ENCODE measurements at regions not wholly inside any gene's neighbourhood (a gene's known extent, or its start where the extent isn't known, plus 50 kb on each side); places are given as distances from the start of the nearest gene placed in this dataset.
"Not testable (repeated sequence)": the region's sequence is repeated elsewhere in the genome, so short reads cannot be mapped to it uniquely, and the experiment has no call there.

DNA sequence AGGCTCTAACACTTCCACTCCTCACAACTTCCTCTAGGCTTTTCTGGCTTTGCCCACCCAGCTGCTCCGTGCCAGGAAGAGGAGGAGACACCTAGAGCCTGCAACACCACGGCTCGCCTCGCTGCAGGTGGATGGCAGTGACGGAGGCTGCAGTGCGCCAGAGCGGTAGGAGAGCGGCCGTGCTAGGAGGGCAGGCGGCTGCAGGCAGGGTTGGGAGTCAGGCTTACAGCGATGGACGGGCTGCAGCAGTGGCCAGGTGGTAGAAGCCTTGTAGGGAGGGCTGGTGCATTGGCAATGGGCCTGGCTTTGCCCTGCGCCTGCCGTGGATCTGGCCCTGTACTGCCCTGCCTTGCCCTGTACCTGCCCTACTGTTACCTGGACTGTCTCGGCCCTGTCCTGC, 4896.0 kb upstream of the OR11H1 start:
- not testable (repeated sequence) for TF ChIP-seq ESRRG (CRISPR knock-in tag; IDR thresholded peaks at IDR 0.05); OSR1 (CRISPR knock-in tag; IDR thresholded peaks at IDR 0.05); ZNF70 (CRISPR knock-in tag; IDR thresholded peaks at IDR 0.05); ZC3H10 (CRISPR knock-in tag; IDR thresholded peaks at IDR 0.05); ZFP3 (CRISPR knock-in tag; IDR thresholded peaks at IDR 0.05); PPARA (CRISPR knock-in tag; IDR thresholded peaks at IDR 0.05; ENCODE audit: borderline replicate concordance); ARNTL (CRISPR knock-in tag; IDR thresholded peaks at IDR 0.05; ENCODE audit: borderline replicate concordance, low read depth); RARB (CRISPR knock-in tag; IDR thresholded peaks at IDR 0.05); ZFP30 (CRISPR knock-in tag; IDR thresholded peaks at IDR 0.05)
- TF ChIP-seq, protein P1, sequence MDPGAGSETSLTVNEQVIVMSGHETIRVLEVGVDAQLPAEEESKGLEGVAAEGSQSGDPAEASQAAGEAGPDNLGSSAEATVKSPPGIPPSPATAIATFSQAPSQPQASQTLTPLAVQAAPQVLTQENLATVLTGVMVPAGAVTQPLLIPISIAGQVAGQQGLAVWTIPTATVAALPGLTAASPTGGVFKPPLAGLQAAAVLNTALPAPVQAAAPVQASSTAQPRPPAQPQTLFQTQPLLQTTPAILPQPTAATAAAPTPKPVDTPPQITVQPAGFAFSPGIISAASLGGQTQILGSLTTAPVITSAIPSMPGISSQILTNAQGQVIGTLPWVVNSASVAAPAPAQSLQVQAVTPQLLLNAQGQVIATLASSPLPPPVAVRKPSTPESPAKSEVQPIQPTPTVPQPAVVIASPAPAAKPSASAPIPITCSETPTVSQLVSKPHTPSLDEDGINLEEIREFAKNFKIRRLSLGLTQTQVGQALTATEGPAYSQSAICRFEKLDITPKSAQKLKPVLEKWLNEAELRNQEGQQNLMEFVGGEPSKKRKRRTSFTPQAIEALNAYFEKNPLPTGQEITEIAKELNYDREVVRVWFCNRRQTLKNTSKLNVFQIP (CRISPR knock-in tag; IDR thresholded peaks at IDR 0.05; ENCODE audit: borderline replicate concordance, low read depth): not testable (repeated sequence)
- TF ChIP-seq, protein P2, sequence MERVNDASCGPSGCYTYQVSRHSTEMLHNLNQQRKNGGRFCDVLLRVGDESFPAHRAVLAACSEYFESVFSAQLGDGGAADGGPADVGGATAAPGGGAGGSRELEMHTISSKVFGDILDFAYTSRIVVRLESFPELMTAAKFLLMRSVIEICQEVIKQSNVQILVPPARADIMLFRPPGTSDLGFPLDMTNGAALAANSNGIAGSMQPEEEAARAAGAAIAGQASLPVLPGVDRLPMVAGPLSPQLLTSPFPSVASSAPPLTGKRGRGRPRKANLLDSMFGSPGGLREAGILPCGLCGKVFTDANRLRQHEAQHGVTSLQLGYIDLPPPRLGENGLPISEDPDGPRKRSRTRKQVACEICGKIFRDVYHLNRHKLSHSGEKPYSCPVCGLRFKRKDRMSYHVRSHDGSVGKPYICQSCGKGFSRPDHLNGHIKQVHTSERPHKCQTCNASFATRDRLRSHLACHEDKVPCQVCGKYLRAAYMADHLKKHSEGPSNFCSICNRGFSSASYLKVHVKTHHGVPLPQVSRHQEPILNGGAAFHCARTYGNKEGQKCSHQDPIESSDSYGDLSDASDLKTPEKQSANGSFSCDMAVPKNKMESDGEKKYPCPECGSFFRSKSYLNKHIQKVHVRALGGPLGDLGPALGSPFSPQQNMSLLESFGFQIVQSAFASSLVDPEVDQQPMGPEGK (CRISPR knock-in tag; IDR thresholded peaks at IDR 0.05; ENCODE audit: borderline replicate concordance): not testable (repeated sequence)
- TF ChIP-seq, protein P3, sequence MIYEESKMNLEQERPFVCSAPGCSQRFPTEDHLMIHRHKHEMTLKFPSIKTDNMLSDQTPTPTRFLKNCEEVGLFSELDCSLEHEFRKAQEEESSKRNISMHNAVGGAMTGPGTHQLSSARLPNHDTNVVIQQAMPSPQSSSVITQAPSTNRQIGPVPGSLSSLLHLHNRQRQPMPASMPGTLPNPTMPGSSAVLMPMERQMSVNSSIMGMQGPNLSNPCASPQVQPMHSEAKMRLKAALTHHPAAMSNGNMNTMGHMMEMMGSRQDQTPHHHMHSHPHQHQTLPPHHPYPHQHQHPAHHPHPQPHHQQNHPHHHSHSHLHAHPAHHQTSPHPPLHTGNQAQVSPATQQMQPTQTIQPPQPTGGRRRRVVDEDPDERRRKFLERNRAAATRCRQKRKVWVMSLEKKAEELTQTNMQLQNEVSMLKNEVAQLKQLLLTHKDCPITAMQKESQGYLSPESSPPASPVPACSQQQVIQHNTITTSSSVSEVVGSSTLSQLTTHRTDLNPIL (CRISPR knock-in tag; IDR thresholded peaks at IDR 0.05; ENCODE audit: low read depth): not testable (repeated sequence)
